ENCODE measurements at regions not wholly inside any gene's neighbourhood (a gene's known extent, or its start where the extent isn't known, plus 50 kb on each side); places are given as distances from the start of the nearest gene placed in this dataset.

- no peaks in the 10 kb centered on the region for H3K9me3 ChIP-seq (ENCODE audit: control insufficient read depth, low read depth, low read length)
- H3K79me2 ChIP-seq (ENCODE audit: insufficient read depth, low read length), result no peaks in the 10 kb centered on the region
- H2BK15ac ChIP-seq (ENCODE audit: low read depth, low read length), result no peak overlapping the region
- H4K5ac ChIP-seq (ENCODE audit: insufficient read length, low read depth, low read length), result no peak overlapping the region
- no peak overlapping the region for H3K18ac ChIP-seq (ENCODE audit: insufficient read length, low read depth, low read length)
- H3K23me2 ChIP-seq (ENCODE audit: insufficient read length, low read depth, low read length, poor library complexity, severe bottlenecking), result no peaks in the 10 kb centered on the region
- WGBS (ENCODE audit: extremely low coverage, insufficient read length, low lambda C conversion rate), result no CpG with 5 or more reads among the region's 1 CpG
- no peaks in the 10 kb centered on the region for H3K79me1 ChIP-seq (ENCODE audit: insufficient read depth, low read depth, low read length, poor library complexity, severe bottlenecking)
- no peak overlapping the region for H2BK120ac ChIP-seq (ENCODE audit: low read depth, low read length, poor library complexity, severe bottlenecking)
- H3K14ac ChIP-seq (ENCODE audit: insufficient read depth, low read length), result no peak overlapping the region
- H2BK20ac ChIP-seq (ENCODE audit: low read depth, low read length, poor library complexity, severe bottlenecking), result no peak overlapping the region
- Mint-ChIP-seq H3K36me3 (ENCODE audit: insufficient read depth in 1 of 3, low read depth in 3 of 3) (no peaks in the 10 kb centered on the region; a peak in 2 of 7 replicates), H3K27ac (no peak overlapping the region), H3K4me1 (no peaks in the 10 kb centered on the region), H3K4me3 (no peak overlapping the region), H3K27me3 (ENCODE audit: low read depth) (no peaks in the 10 kb centered on the region), H3K9me3 (peaks cover 0 to 8% of the 10 kb centered on the region in 2 experiments; a peak in 1 of 5 replicates)
- H3K27ac ChIP-seq (ENCODE audit: insufficient read length, low read depth, low read length), result no peak overlapping the region
- H2AK5ac ChIP-seq (ENCODE audit: insufficient read length, low read length), result no peak overlapping the region
- H3K4me1 ChIP-seq (ENCODE audit: insufficient read depth, low read length), result no peaks in the 10 kb centered on the region
- H3K4ac ChIP-seq (ENCODE audit: low read depth, low read length), result no peak overlapping the region
- H4K8ac ChIP-seq (replicated peaks; ENCODE audit: insufficient read length, low read depth, low read length), result no peak overlapping the region
- H4K91ac ChIP-seq (ENCODE audit: insufficient read length, low read depth, low read length), result no peak overlapping the region
- no peak overlapping the region for H2BK12ac ChIP-seq (ENCODE audit: insufficient read length, low read depth, low read length)
- no peak overlapping the region for H3K56ac ChIP-seq (ENCODE audit: insufficient read length, low read depth, low read length)
- H3K23ac ChIP-seq (ENCODE audit: insufficient read length, low read depth, low read length), result no peak overlapping the region
- no peak overlapping the region for H2BK5ac ChIP-seq (ENCODE audit: insufficient read length, low read length)
- no peak for TF ChIP-seq CTCF (conservative IDR thresholded peaks at IDR 0.05)
- H3K9ac ChIP-seq (ENCODE audit: extremely low read depth, insufficient read length, low read length), result no peak overlapping the region
- no peak overlapping the region for H2AFZ ChIP-seq (ENCODE audit: low read length)
- no peaks in the 10 kb centered on the region for H3K27me3 ChIP-seq (ENCODE audit: insufficient read depth, low read length)
- no peak overlapping the region for H3T11ph ChIP-seq (ENCODE audit: low read length)
- no peaks in the 10 kb centered on the region for H4K20me1 ChIP-seq (ENCODE audit: control insufficient read depth, insufficient read depth, insufficient read length)
- no peak overlapping the region for H3K4me2 ChIP-seq (ENCODE audit: insufficient read depth, insufficient read length, low read length)
- no peak for DNase-seq
Measured at GRCh38 chr7:42812779-42813178, 99.1 kb downstream of the C7orf25 start.
